Gastroesophageal sphincter (tissue), 3 donors: ENCODE measurements at regions not wholly inside any gene's neighbourhood (a gene's known extent, or its start where the extent isn't known, plus 50 kb on each side); places are given as distances from the start of the nearest gene placed in this dataset.

ENCODE experiments used
- POLR2A ChIP-seq, 2 donors: fragments of 450-650 bp; IDR thresholded peaks; one replicate each; pipeline ENCODE4 v1.6.1; 2017; ENCODE audit warnings: antibody characterized with exemption in 2 of 2, mild to moderate bottlenecking in 2 of 2, moderate library complexity in 1 of 2
- TF ChIP-seq, protein P1 (sequence below), 4 experiments: fragments of 200-600 bp in 2 of 4; fragments of 450-650 bp in 2 of 4; sonication (generic) in 1 of 4; IDR thresholded peaks; one replicate each; pipeline ENCODE4 v1.5.1; 2017 to 2019; ENCODE audit warnings: antibody characterized with exemption in 4 of 4, mild to moderate bottlenecking in 2 of 4, moderate library complexity in 2 of 4

DNA sequence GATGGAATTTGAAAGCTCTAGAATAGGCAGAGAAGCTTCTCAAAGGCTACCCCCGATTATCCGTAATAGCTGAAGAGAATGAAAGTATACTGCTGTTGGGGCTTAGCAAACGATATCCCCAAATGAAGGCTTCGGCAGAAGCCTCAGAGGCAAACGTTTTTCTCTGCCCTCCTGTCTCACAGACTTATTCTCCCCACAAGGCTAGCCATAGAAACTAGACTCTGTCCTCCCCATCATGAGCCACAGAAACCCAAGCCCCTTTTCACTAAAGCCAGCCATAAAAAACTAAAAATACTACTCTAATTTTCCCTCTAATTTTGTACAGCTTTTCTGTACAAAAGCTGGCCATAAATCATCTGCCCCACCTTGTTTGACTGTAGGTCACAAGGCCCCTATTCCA is 413.4 kb upstream of the CFAP20DC start:
- TF ChIP-seq, protein P1, sequence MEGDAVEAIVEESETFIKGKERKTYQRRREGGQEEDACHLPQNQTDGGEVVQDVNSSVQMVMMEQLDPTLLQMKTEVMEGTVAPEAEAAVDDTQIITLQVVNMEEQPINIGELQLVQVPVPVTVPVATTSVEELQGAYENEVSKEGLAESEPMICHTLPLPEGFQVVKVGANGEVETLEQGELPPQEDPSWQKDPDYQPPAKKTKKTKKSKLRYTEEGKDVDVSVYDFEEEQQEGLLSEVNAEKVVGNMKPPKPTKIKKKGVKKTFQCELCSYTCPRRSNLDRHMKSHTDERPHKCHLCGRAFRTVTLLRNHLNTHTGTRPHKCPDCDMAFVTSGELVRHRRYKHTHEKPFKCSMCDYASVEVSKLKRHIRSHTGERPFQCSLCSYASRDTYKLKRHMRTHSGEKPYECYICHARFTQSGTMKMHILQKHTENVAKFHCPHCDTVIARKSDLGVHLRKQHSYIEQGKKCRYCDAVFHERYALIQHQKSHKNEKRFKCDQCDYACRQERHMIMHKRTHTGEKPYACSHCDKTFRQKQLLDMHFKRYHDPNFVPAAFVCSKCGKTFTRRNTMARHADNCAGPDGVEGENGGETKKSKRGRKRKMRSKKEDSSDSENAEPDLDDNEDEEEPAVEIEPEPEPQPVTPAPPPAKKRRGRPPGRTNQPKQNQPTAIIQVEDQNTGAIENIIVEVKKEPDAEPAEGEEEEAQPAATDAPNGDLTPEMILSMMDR (IDR thresholded peaks at IDR 0.05) = no peak
- no peak for TF ChIP-seq POLR2A (IDR thresholded peaks at IDR 0.05)
